Uterus (tissue), 2 donors: ENCODE measurements at regions not wholly inside any gene's neighbourhood (a gene's known extent, or its start where the extent isn't known, plus 50 kb on each side); places are given as distances from the start of the nearest gene placed in this dataset.

Source experiments
- POLR2A ChIP-seq, 2 donors: fragments of 450-650 bp; IDR thresholded peaks; one replicate each; pipeline ENCODE4 v1.6.1; 2016; ENCODE audit warnings: antibody characterized with exemption in 2 of 2, mild to moderate bottlenecking in 1 of 2, moderate library complexity in 1 of 2
- TF ChIP-seq, protein P1 (sequence below), 4 experiments: fragments of 200-600 bp in 2 of 4; fragments of 450-650 bp in 2 of 4; sonication (generic) in 2 of 4; IDR thresholded peaks; one replicate each; pipeline ENCODE4 v1.5.1; 2016 to 2019; ENCODE audit warnings: antibody characterized with exemption in 4 of 4, mild to moderate bottlenecking in 2 of 4, moderate library complexity in 1 of 4

DNA sequence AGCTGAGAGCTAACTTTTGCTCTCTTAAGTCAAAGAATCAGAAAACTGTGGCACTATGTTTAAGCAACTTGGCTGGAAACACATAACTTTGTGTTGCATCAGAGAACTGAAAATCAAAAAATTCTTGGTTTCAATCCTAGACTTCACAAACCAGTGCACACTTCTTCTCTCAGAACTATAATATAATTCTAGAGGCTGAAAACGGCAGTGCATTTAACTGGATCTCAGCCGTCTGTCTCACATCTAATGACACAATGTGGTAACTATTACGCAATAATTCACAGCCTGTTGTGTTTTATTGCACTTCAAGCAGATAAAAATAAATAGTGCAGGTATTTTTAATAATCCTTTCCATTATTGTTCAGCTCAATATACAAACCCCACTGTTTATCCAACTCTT, 260.6 kb upstream of the DIAPH2 start:
- TF ChIP-seq, protein P1, sequence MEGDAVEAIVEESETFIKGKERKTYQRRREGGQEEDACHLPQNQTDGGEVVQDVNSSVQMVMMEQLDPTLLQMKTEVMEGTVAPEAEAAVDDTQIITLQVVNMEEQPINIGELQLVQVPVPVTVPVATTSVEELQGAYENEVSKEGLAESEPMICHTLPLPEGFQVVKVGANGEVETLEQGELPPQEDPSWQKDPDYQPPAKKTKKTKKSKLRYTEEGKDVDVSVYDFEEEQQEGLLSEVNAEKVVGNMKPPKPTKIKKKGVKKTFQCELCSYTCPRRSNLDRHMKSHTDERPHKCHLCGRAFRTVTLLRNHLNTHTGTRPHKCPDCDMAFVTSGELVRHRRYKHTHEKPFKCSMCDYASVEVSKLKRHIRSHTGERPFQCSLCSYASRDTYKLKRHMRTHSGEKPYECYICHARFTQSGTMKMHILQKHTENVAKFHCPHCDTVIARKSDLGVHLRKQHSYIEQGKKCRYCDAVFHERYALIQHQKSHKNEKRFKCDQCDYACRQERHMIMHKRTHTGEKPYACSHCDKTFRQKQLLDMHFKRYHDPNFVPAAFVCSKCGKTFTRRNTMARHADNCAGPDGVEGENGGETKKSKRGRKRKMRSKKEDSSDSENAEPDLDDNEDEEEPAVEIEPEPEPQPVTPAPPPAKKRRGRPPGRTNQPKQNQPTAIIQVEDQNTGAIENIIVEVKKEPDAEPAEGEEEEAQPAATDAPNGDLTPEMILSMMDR (IDR thresholded peaks at IDR 0.05), result no peak
- no peak for TF ChIP-seq POLR2A (IDR thresholded peaks at IDR 0.05)
